K562 (cell line): ENCODE measurements at regions not wholly inside any gene's neighbourhood (a gene's known extent, or its start where the extent isn't known, plus 50 kb on each side); places are given as distances from the start of the nearest gene placed in this dataset.

Experiments
- DDX20 ChIP-seq: fragments of 450-650 bp; IDR thresholded peaks from 2 replicates; pipeline ENCODE4 v1.6.1; 2016; ENCODE audit warnings: missing genetic modification characterization, low read depth, mild to moderate bottlenecking, missing compliant biosample characterization, moderate library complexity
- FOXJ2 ChIP-seq: fragments of 200-800 bp; sonication (Bioruptor generic); IDR thresholded peaks from 2 replicates; pipeline ENCODE4 v1.6.1; 2016; ENCODE audit warnings: missing genetic modification characterization, missing compliant biosample characterization
- HCFC1 ChIP-seq: IDR thresholded peaks from 2 replicates; pipeline ENCODE4 v1.6.1; 2012; ENCODE audit warnings: low read depth, low read length, improper control_type of control experiment
- HEY1 ChIP-seq: fragments of 250-450 bp; sonication (Bioruptor Pico); IDR thresholded peaks from 2 replicates; pipeline ENCODE4 v1.5.0; 2020; ENCODE audit warnings: mild to moderate bottlenecking, moderate library complexity, borderline replicate concordance
- HNRNPUL1 ChIP-seq: fragments of 200-400 bp; formaldehyde crosslinking; IDR thresholded peaks from 2 replicates; pipeline ENCODE4 v1.6.1; 2017; ENCODE audit warnings: low read length
- KLF1 ChIP-seq: fragments of 450-650 bp; IDR thresholded peaks from 2 replicates; pipeline ENCODE4 v1.6.1; 2016; ENCODE audit warnings: missing genetic modification characterization, missing compliant biosample characterization
- MCM3 ChIP-seq: fragments of 450-650 bp; IDR thresholded peaks from 2 replicates; pipeline ENCODE4 v1.6.1; 2016
- NCOA2 ChIP-seq, 2 experiments: fragments of 450-650 bp; IDR thresholded peaks; 2 replicates each; pipeline ENCODE4 v1.6.1; 2018; ENCODE audit warnings: mild to moderate bottlenecking in 2 of 2, moderate library complexity in 1 of 2; ENCODE audit not compliant: partially characterized antibody in 2 of 2
- NR1H2 ChIP-seq: sonication (generic); formaldehyde crosslinking; IDR thresholded peaks from 2 replicates; pipeline ENCODE4 v1.4.0; 2020; ENCODE audit warnings: mild to moderate bottlenecking, missing genetic modification reagents
- PHB ChIP-seq: fragments of 250-450 bp; sonication (Bioruptor Pico); IDR thresholded peaks from 2 replicates; pipeline ENCODE4 v1.5.0; 2021
- TRIM24 ChIP-seq, 2 experiments: fragments of 450-650 bp; IDR thresholded peaks; 2 replicates each; pipeline ENCODE4 v1.6.1; 2016
- ZBTB1 ChIP-seq: sonication (generic); formaldehyde crosslinking; IDR thresholded peaks from 2 replicates; pipeline ENCODE4 v1.8.1; 2023; ENCODE audit warnings: missing genetic modification reagents, low read depth, mild to moderate bottlenecking, borderline replicate concordance
- ZNF23 ChIP-seq: fragments of 250-450 bp; sonication (Bioruptor Pico); IDR thresholded peaks from 2 replicates; pipeline ENCODE4 v1.4.0; 2020; ENCODE audit warnings: mild to moderate bottlenecking
- ZNF79 ChIP-seq: fragments of 250-450 bp; sonication (Bioruptor Pico); IDR thresholded peaks from 2 replicates; pipeline ENCODE4 v1.4.0; 2020; ENCODE audit warnings: low read depth, mild to moderate bottlenecking, moderate library complexity
- TF ChIP-seq, protein P1 (sequence below): fragments of 450-650 bp; IDR thresholded peaks from 2 replicates; pipeline ENCODE4 v1.7.0; 2016; ENCODE audit warnings: borderline replicate concordance

DNA sequence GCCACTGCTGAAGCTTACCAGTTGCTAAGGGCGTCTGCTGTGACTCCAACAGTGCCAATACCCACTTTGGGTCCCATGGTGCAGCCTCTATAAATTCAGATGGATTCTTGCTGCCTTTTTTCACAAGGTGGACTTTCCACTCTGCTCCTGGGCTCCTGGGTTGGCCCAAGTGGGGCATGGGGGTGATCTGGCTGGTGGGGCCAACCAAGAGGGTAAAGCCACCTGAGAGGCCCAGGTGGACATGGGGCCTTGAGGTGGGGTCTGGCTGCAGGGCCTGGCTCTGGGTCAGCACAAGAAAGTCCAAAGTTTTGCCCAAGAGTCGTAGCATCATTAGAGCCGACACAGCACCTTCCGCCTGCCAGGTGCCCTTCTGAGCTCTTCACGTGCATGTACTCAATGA, 105.2 kb upstream of the KDM7A start (continued):
- TF ChIP-seq MCM3, result no peak
- no peak for TF ChIP-seq HNRNPUL1
- TF ChIP-seq KLF1, result no peak
- TF ChIP-seq ZBTB1, result no peak
- TF ChIP-seq HEY1, result no peak
- TF ChIP-seq NR1H2 (CRISPR knock-in tag), result no peak
- no peak for TF ChIP-seq HCFC1
- TF ChIP-seq, protein P1, sequence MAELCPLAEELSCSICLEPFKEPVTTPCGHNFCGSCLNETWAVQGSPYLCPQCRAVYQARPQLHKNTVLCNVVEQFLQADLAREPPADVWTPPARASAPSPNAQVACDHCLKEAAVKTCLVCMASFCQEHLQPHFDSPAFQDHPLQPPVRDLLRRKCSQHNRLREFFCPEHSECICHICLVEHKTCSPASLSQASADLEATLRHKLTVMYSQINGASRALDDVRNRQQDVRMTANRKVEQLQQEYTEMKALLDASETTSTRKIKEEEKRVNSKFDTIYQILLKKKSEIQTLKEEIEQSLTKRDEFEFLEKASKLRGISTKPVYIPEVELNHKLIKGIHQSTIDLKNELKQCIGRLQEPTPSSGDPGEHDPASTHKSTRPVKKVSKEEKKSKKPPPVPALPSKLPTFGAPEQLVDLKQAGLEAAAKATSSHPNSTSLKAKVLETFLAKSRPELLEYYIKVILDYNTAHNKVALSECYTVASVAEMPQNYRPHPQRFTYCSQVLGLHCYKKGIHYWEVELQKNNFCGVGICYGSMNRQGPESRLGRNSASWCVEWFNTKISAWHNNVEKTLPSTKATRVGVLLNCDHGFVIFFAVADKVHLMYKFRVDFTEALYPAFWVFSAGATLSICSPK, result no peak
- TF ChIP-seq FOXJ2 (tag), result no peak
- no peak for TF ChIP-seq NCOA2 (IDR thresholded peaks at IDR 0.05; ENCODE audit: partially characterized antibody in 2 of 2)
- TF ChIP-seq ZNF23 (CRISPR knock-in tag), result no peak
- no peak for TF ChIP-seq ZNF79
- TF ChIP-seq DDX20 (tag), result no peak
- no peak for TF ChIP-seq TRIM24 (IDR thresholded peaks at IDR 0.05)
- no peak for TF ChIP-seq PHB (CRISPR knock-in tag)
